ENCODE measurements at regions not wholly inside any gene's neighbourhood (a gene's known extent, or its start where the extent isn't known, plus 50 kb on each side); places are given as distances from the start of the nearest gene placed in this dataset.

GRCh38 chr13:19103140-19103539 lies 78.5 kb downstream of the TUBA3C start:
- TF ChIP-seq POLR2A (IDR thresholded peaks at IDR 0.05) (no peak), CTCF (IDR thresholded peaks at IDR 0.05) (no peak)
